HepG2 (cell line): ENCODE measurements at regions not wholly inside any gene's neighbourhood (a gene's known extent, or its start where the extent isn't known, plus 50 kb on each side); places are given as distances from the start of the nearest gene placed in this dataset.

ENCODE experiments used
- ATAC-seq: fragments of 200-7000 bp; cut with Tn5 transposase; 3 replicates; pipeline ENCODE4 v1.9.1; 2020; ENCODE audit warnings: mild to moderate bottlenecking, moderate library complexity
- BruUV-seq: library from RNA; stranded (reverse); fragments of 400-500 nt; replicated peaks from 2 replicates; lab custom pipeline; 2021; lab: Mats Ljungman, UMichigan
- CTCF ChIA-PET: fragments of 300-600 bp; formaldehyde crosslinking; extraction: SDS; loops from one replicate; lab custom pipeline; 2021; ENCODE audit warnings: low total read pairs, inconsistent platforms, low intra/inter-chr PET ratio; lab: Yijun Ruan, JAX
- POLR2A ChIA-PET: fragments of 350-600 bp; sonication (Branson Sonifier 250); formaldehyde crosslinking; loops from one replicate; lab custom pipeline; 2020; ENCODE audit warnings: antibody characterized with exemption, inconsistent platforms; lab: Yijun Ruan, JAX
- DNase-seq: peaks from one replicate; pipeline ENCODE4 v3.0.0-alpha.2; 2015; ENCODE audit warnings: low spot score
- FAIRE-seq: peaks from 3 replicates; lab custom pipeline; 2011; peaks lifted over from hg19 to GRCh38; lab: Jason Lieb, UNC
- H2AFZ ChIP-seq: one replicate; pipeline ENCODE4 v1.6.1; 2011; ENCODE audit warnings: low read length, inconsistent platforms
- H3K27ac ChIP-seq: fragments of 300-600 bp; 3 replicates; pipeline ENCODE4 v1.8.0; 2011; ENCODE audit warnings: mixed run types, mild to moderate bottlenecking, mixed read lengths, low read length, inconsistent platforms; ENCODE audit not compliant: insufficient read depth; ENCODE audit errors: extremely low read length
- H3K27me3 ChIP-seq, 2 experiments: fragments of 200-600 bp in 1 of 2; 2 replicates in 1 of 2; 3 replicates in 1 of 2; pipeline versions ENCODE4 v1.6.0 to v1.8.0; 2011; ENCODE audit warnings: low read length in 2 of 2, mild to moderate bottlenecking in 2 of 2, moderate library complexity in 2 of 2, inconsistent platforms in 1 of 2; ENCODE audit not compliant: insufficient read depth in 2 of 2, control insufficient read depth in 1 of 2
- H3K36me3 ChIP-seq, 2 experiments: fragments of 200-600 bp in 1 of 2; replicated peaks in 1 of 2; 2 replicates in 1 of 2; 3 replicates in 1 of 2; pipeline versions ENCODE4 v1.5.1 to v1.8.0; 2011; ENCODE audit warnings: low read length in 2 of 2, inconsistent platforms in 1 of 2; ENCODE audit not compliant: insufficient read depth in 2 of 2, control insufficient read depth in 1 of 2
- H3K4me1 ChIP-seq: 2 replicates; pipeline ENCODE4 v1.5.1; 2012; ENCODE audit warnings: low read length, inconsistent platforms; ENCODE audit not compliant: insufficient read depth
- H3K4me2 ChIP-seq: 2 replicates; pipeline ENCODE4 v1.6.0; 2011; ENCODE audit warnings: low read depth, low read length, inconsistent platforms
- H3K4me3 ChIP-seq, 3 experiments: fragments of 200-600 bp in 1 of 3; sonication (generic), shearing (Covaris generic) in 1 of 3; replicated peaks in 1 of 3; 2 replicates each; pipeline ENCODE4 v1.5.1; 2011 to 2016; ENCODE audit warnings: low read length in 3 of 3, inconsistent platforms in 2 of 3, low read depth in 2 of 3, mild to moderate bottlenecking in 2 of 3, control low read depth in 1 of 3, mixed read lengths in 1 of 3; ENCODE audit not compliant: insufficient read depth in 1 of 3
- H3K79me2 ChIP-seq: one replicate; pipeline ENCODE4 v1.6.1; 2011; ENCODE audit warnings: low read length, inconsistent platforms; ENCODE audit not compliant: insufficient read depth
- H3K9ac ChIP-seq: 2 replicates; pipeline ENCODE4 v1.6.0; 2011; ENCODE audit warnings: mild to moderate bottlenecking, low read depth, low read length, inconsistent platforms; ENCODE audit not compliant: insufficient read depth
- H3K9me3 ChIP-seq: 2 replicates; pipeline ENCODE4 v1.5.1; 2012; ENCODE audit warnings: mild to moderate bottlenecking, low read length
- H4K20me1 ChIP-seq: 2 replicates; pipeline ENCODE4 v1.6.0; 2011; ENCODE audit warnings: inconsistent platforms, mild to moderate bottlenecking, low read length, moderate library complexity; ENCODE audit not compliant: insufficient read depth
- CCAR2 ChIP-seq: fragments of 200-400 bp; formaldehyde crosslinking; optimal IDR thresholded peaks from 2 replicates; pipeline ENCODE3; 2018; ENCODE audit warnings: low read depth, mild to moderate bottlenecking, low read length, moderate library complexity
- CREB1 ChIP-seq, 2 experiments: fragments of 450-650 bp in 1 of 2; IDR thresholded peaks; 2 replicates each; pipeline ENCODE4 v1.6.1; 2016 to 2017; ENCODE audit warnings: control low read depth in 1 of 2, mild to moderate bottlenecking in 1 of 2, missing compliant biosample characterization in 1 of 2, missing genetic modification characterization in 1 of 2
- ELF3 ChIP-seq: IDR thresholded peaks from 2 replicates; pipeline ENCODE4 v1.6.1; 2016; ENCODE audit warnings: missing genetic modification reagents, missing compliant biosample characterization
- KLF6 ChIP-seq: IDR thresholded peaks from 2 replicates; pipeline ENCODE4 v1.8.0; 2016; ENCODE audit warnings: missing biosample characterization, missing genetic modification reagents
- ZBTB26 ChIP-seq: IDR thresholded peaks from 2 replicates; pipeline ENCODE4 v1.6.1; 2016; ENCODE audit warnings: missing compliant biosample characterization, missing genetic modification reagents, borderline replicate concordance
- WGBS: methylation state at CpG from one replicate; pipeline ENCODE4 v1.1.6; 2017; ENCODE audit warnings: low lambda C conversion rate; 5-methylcytosine and 5-hydroxymethylcytosine counted together
- in situ Hi-C: cut with HindIII; loops from 2 replicates; pipeline ENCODE4 v1.10.0; 2017; ENCODE audit warnings: low pct_unique_long_range_greater_than_20kb; ENCODE audit not compliant: extremely low pct_ligation_motif_present
- intact Hi-C: fragments of 100-400 bp; cut with micrococcal nuclease; formaldehyde crosslinking; loops from one replicate; pipeline ENCODE4 v1.10.0; 2022; ENCODE audit not compliant: unreplicated experiment
- TF ChIP-seq, protein P1 (sequence below): sonication (generic); formaldehyde crosslinking; IDR thresholded peaks from 2 replicates; pipeline ENCODE4 v1.4.0; 2020; ENCODE audit warnings: missing genetic modification reagents
- TF ChIP-seq, protein P2 (sequence below): sonication (generic); formaldehyde crosslinking; IDR thresholded peaks from 2 replicates; pipeline ENCODE4 v1.9.0; 2021; ENCODE audit warnings: missing genetic modification reagents, borderline replicate concordance

DNA sequence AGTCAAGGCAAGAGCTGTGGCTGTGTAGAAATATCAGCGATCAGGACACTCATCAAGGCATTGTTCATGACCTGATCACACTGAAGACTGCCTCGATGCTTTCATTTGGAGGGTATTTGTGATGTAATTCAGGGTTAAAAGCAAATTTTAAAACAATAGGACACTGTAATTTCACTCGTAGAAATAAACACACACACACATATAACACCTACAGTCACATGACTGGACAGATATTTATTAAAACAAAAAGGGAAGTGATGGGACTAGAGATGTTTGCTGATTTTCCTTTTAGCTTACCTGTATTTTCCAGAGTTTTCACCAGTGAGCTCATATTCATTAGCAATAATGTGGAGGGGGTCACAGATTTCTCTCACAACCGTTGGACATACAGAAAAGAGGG lies 51.1 kb upstream of the KDR start:
- ChIA-PET CTCF (no interaction called here), POLR2A (no interaction called here)
- TF ChIP-seq CREB1 (IDR thresholded peaks at IDR 0.05), result no peak
- no peak for TF ChIP-seq CREB1 (CRISPR knock-in tag; IDR thresholded peaks at IDR 0.05)
- no peak for TF ChIP-seq KLF6 (CRISPR knock-in tag)
- TF ChIP-seq ZBTB26, result no peak
- TF ChIP-seq CCAR2, result no peak
- TF ChIP-seq ELF3 (CRISPR knock-in tag), result no peak
- H3K36me3 ChIP-seq, result no peaks in the 10 kb centered on the region
- no TSS peak for BruUV-seq
- no peak for DNase-seq
- no peak for FAIRE-seq
- no peak overlapping the region for H3K27ac ChIP-seq
- H3K9ac ChIP-seq, result no peak overlapping the region
- no peak for ATAC-seq
- no peaks in the 10 kb centered on the region for H3K27me3 ChIP-seq
- H3K4me2 ChIP-seq, result no peak overlapping the region
- H3K4me3 ChIP-seq, result no peak overlapping the region
- H2AFZ ChIP-seq, result no peak overlapping the region
- no peaks in the 10 kb centered on the region for H3K79me2 ChIP-seq
- 0% methylated on average over 4 of the region's 4 CpGs for WGBS
- in situ Hi-C loops (no loop called here), intact Hi-C loops (no loop called here)
- H3K4me1 ChIP-seq, result no peaks in the 10 kb centered on the region
- H3K9me3 ChIP-seq, result no peaks in the 10 kb centered on the region
- H4K20me1 ChIP-seq, result no peaks in the 10 kb centered on the region

DNA sequence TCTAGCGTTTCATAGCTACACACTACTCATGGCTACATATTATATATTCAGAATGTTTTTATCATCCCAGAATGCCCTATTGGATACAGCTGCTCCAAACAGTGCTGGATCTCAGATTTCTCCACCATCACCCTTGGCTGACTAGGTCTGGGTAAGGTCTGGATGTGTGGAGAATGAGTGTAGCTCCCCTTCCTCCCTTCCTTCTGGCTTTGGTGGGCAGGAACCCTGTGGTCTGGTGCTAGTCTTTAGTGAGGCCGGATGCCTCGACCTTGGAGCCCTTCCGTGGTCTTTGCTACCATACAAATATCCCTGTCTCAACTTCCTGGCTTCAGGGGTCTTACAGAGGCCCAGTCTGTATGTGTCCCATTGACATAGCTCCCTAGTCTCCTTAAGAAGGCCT lies 52.1 kb upstream of the KDR start:
- CTCF ChIA-PET, result no interaction called here
- no peak for FAIRE-seq

More for the DNA sequence above, 52.1 kb upstream of the KDR start:
- POLR2A ChIA-PET, result no interaction called here
- H3K79me2 ChIP-seq, result no peaks in the 10 kb centered on the region
- DNase-seq (no peak), ATAC-seq (no peak)
- no peak overlapping the region for H3K27ac ChIP-seq
- in situ Hi-C loops, result no loop called here
- TF ChIP-seq, protein P1, sequence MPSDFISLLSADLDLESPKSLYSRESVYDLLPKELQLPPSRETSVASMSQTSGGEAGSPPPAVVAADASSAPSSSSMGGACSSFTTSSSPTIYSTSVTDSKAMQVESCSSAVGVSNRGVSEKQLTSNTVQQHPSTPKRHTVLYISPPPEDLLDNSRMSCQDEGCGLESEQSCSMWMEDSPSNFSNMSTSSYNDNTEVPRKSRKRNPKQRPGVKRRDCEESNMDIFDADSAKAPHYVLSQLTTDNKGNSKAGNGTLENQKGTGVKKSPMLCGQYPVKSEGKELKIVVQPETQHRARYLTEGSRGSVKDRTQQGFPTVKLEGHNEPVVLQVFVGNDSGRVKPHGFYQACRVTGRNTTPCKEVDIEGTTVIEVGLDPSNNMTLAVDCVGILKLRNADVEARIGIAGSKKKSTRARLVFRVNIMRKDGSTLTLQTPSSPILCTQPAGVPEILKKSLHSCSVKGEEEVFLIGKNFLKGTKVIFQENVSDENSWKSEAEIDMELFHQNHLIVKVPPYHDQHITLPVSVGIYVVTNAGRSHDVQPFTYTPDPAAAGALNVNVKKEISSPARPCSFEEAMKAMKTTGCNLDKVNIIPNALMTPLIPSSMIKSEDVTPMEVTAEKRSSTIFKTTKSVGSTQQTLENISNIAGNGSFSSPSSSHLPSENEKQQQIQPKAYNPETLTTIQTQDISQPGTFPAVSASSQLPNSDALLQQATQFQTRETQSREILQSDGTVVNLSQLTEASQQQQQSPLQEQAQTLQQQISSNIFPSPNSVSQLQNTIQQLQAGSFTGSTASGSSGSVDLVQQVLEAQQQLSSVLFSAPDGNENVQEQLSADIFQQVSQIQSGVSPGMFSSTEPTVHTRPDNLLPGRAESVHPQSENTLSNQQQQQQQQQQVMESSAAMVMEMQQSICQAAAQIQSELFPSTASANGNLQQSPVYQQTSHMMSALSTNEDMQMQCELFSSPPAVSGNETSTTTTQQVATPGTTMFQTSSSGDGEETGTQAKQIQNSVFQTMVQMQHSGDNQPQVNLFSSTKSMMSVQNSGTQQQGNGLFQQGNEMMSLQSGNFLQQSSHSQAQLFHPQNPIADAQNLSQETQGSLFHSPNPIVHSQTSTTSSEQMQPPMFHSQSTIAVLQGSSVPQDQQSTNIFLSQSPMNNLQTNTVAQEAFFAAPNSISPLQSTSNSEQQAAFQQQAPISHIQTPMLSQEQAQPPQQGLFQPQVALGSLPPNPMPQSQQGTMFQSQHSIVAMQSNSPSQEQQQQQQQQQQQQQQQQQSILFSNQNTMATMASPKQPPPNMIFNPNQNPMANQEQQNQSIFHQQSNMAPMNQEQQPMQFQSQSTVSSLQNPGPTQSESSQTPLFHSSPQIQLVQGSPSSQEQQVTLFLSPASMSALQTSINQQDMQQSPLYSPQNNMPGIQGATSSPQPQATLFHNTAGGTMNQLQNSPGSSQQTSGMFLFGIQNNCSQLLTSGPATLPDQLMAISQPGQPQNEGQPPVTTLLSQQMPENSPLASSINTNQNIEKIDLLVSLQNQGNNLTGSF (CRISPR knock-in tag), result no peak
- TF ChIP-seq, protein P2, sequence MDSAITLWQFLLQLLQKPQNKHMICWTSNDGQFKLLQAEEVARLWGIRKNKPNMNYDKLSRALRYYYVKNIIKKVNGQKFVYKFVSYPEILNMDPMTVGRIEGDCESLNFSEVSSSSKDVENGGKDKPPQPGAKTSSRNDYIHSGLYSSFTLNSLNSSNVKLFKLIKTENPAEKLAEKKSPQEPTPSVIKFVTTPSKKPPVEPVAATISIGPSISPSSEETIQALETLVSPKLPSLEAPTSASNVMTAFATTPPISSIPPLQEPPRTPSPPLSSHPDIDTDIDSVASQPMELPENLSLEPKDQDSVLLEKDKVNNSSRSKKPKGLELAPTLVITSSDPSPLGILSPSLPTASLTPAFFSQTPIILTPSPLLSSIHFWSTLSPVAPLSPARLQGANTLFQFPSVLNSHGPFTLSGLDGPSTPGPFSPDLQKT, result no peak
- no peak overlapping the region for H2AFZ ChIP-seq
- H3K36me3 ChIP-seq, result no peaks in the 10 kb centered on the region
- intact Hi-C loops, result no loop called here
- H3K27me3 ChIP-seq, result no peaks in the 10 kb centered on the region
- H3K4me1 ChIP-seq, result no peaks in the 10 kb centered on the region
- H3K9ac ChIP-seq, result no peak overlapping the region
- BruUV-seq, result no TSS peak
- 6% methylated on average over 1 of the region's 4 CpGs for WGBS
- no peaks in the 10 kb centered on the region for H4K20me1 ChIP-seq
- H3K4me2 ChIP-seq, result no peak overlapping the region
- no peak overlapping the region for H3K4me3 ChIP-seq
- H3K9me3 ChIP-seq, result no peaks in the 10 kb centered on the region
